ENCODE measurements at regions not wholly inside any gene's neighbourhood (a gene's known extent, or its start where the extent isn't known, plus 50 kb on each side); places are given as distances from the start of the nearest gene placed in this dataset.

- TF ChIP-seq CHD7 (IDR thresholded peaks at IDR 0.05; ENCODE audit: insufficient replicate concordance, low read length), result no peak
- no peak for TF ChIP-seq RBBP5 (IDR thresholded peaks at IDR 0.05; ENCODE audit: borderline replicate concordance, low read depth, low read length)
- TF ChIP-seq BRCA1 (IDR thresholded peaks at IDR 0.05; ENCODE audit: low read depth, low read length), result no peak
- TF ChIP-seq EGR1 (IDR thresholded peaks at IDR 0.05; ENCODE audit: borderline replicate concordance, low read depth, low read length), result no peak
- TF ChIP-seq SAP30 (IDR thresholded peaks at IDR 0.05; ENCODE audit: insufficient read depth, insufficient replicate concordance, low read length), result no peak
- no peak for TF ChIP-seq KDM4A (IDR thresholded peaks at IDR 0.05; ENCODE audit: low read depth, low read length, severe bottlenecking)
- no peak for TF ChIP-seq E2F6 (IDR thresholded peaks at IDR 0.05)
- no peak for TF ChIP-seq JUN (IDR thresholded peaks at IDR 0.05; ENCODE audit: low read depth, low read length)
Measured at GRCh38 chr9:90342607-90343006, 300.0 kb downstream of the DIRAS2 start (continued).

Measured in H1 (cell line).